ENCODE measurements at regions not wholly inside any gene's neighbourhood (a gene's known extent, or its start where the extent isn't known, plus 50 kb on each side); places are given as distances from the start of the nearest gene placed in this dataset.
"Not testable (repeated sequence)": the region's sequence is repeated elsewhere in the genome, so short reads cannot be mapped to it uniquely, and the experiment has no call there.

GRCh38 chr6:30814146-30815040 lies 69.9 kb upstream of the DDR1 start:
- H3K27ac ChIP-seq, result no peak overlapping the region
- TF ChIP-seq CTCF (conservative IDR thresholded peaks at IDR 0.05), result no peak
- TF ChIP-seq ZFX (IDR thresholded peaks at IDR 0.05), result no peak

GRCh38 chr6:30813631-30814145 lies 69.3 kb upstream of the IER3 start:
- TF ChIP-seq CTCF (conservative IDR thresholded peaks at IDR 0.05) (no peak), ZFX (IDR thresholded peaks at IDR 0.05) (no peak)
- H3K27ac ChIP-seq, result no peak overlapping the region

GRCh38 chr6:30810813-30811339 lies 66.5 kb upstream of the IER3 start:
- H3K27ac ChIP-seq, result no peak overlapping the region
- TF ChIP-seq CTCF (conservative IDR thresholded peaks at IDR 0.05), result no peak
- TF ChIP-seq ZFX (IDR thresholded peaks at IDR 0.05), result no peak

GRCh38 chr6:30807566-30807965 lies 63.2 kb upstream of the IER3 start:
- not testable (repeated sequence) for H3K27ac ChIP-seq

DNA sequence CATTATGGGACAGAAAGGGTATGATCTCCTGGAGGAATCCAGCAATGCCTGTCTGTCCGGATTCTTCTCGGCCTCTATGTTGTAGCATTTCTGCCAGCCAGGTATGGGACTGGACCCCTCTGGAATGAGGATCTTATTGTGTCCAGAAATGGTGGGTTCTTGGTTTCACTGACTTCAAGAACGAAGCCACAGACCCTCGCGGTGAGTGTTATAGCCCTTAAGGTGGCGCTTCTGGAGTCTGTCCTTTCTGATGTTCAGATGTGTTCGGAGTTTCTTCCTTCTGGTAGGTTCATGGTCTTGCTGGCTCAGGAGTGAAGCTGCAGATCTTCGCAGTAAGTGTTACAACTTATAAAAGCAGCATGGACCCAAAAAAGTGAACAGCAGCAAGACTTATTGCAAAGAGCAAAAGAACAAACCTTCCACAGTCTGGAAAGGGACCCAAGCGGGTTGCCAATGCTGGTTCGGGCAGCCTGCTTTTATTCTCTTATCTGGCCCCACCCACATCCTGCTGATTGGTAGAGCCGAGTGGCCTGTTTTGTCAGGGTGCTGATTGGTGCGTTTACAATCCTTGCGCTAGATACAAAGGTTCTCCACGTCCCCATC lies 62.3 kb upstream of the IER3 start:
- H3K27ac ChIP-seq, result no peak overlapping the region
- TF ChIP-seq CTCF (conservative IDR thresholded peaks at IDR 0.05), result no peak
- TF ChIP-seq ZFX (IDR thresholded peaks at IDR 0.05), result no peak

DNA sequence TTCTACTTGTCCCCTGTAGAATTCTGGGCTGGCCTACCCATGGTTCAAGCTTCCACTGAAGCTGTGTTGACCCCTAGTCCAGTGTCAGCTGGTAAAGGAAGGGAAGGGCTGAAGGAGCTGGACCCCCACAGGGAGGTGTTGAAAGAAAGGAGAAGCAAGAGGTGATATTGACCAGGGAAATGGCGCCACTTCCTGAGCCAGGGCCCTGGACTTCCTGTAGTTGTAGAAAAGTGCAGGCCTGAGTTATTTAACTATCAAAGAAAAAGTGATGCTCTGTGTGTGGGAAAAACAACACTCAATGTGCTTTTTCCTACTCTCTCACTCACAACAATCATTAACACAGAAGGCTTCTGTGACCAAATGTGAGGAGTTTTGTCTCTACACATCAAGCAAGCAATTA lies 60.0 kb upstream of the IER3 start:
- TF ChIP-seq ZFX (IDR thresholded peaks at IDR 0.05) (no peak), CTCF (conservative IDR thresholded peaks at IDR 0.05) (no peak)
- H3K27ac ChIP-seq, result no peak overlapping the region

DNA sequence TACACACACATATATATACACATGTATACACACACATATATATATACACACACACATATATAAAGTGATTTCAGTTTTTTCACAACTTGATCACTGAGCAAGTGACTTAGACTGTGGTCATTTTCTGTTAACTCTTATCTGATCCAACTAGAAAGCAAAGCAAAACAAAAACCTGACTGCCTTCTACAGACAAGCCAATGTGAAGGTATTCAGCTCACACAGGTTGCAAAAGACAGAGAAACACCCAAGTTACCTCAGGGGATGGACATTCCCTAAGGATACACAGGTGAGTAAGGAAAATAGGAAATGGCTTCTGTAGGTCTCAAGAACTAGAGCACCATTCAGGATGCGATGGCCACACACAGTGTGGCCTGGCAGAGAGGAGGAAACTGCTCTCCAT lies 58.4 kb upstream of the IER3 start:
- TF ChIP-seq ZFX (IDR thresholded peaks at IDR 0.05) (no peak), CTCF (conservative IDR thresholded peaks at IDR 0.05) (no peak)

More for the DNA sequence above, 58.4 kb upstream of the IER3 start:
- H3K27ac ChIP-seq, result no peak overlapping the region
